HEK293 (cell line): ENCODE measurements at regions not wholly inside any gene's neighbourhood (a gene's known extent, or its start where the extent isn't known, plus 50 kb on each side); places are given as distances from the start of the nearest gene placed in this dataset.

Experiments
- ZBTB7A ChIP-seq: fragments of 450-650 bp; formaldehyde crosslinking; IDR thresholded peaks from 2 replicates; pipeline ENCODE4 v1.5.1; 2016; ENCODE audit warnings: low read depth, missing biosample characterization, missing genetic modification characterization
- ZNF24 ChIP-seq: fragments of 450-650 bp; formaldehyde crosslinking; IDR thresholded peaks from 2 replicates; pipeline ENCODE4 v1.5.1; 2016; ENCODE audit warnings: missing biosample characterization, missing genetic modification characterization
- ZNF311 ChIP-seq: fragments of 450-650 bp; formaldehyde crosslinking; IDR thresholded peaks from 2 replicates; pipeline ENCODE4 v1.5.1; 2017; ENCODE audit warnings: missing biosample characterization, missing genetic modification characterization, borderline replicate concordance
- ZNF37A ChIP-seq: fragments of 450-650 bp; IDR thresholded peaks from 2 replicates; pipeline ENCODE4 v1.5.1; 2018; ENCODE audit warnings: missing biosample characterization, missing genetic modification characterization
- ZNF501 ChIP-seq: fragments of 450-650 bp; formaldehyde crosslinking; IDR thresholded peaks from 2 replicates; pipeline ENCODE4 v1.5.1; 2016; ENCODE audit warnings: missing biosample characterization, missing genetic modification characterization
- ZNF510 ChIP-seq: fragments of 450-650 bp; formaldehyde crosslinking; IDR thresholded peaks from 2 replicates; pipeline ENCODE4 v1.5.1; 2018; ENCODE audit warnings: mild to moderate bottlenecking, missing genetic modification characterization, missing biosample characterization; ENCODE audit not compliant: insufficient replicate concordance
- ZNF544 ChIP-seq: fragments of 450-650 bp; formaldehyde crosslinking; IDR thresholded peaks from 2 replicates; pipeline ENCODE4 v1.5.0; 2017; ENCODE audit warnings: missing biosample characterization, missing genetic modification characterization
- ZSCAN23 ChIP-seq: fragments of 450-650 bp; formaldehyde crosslinking; IDR thresholded peaks from 2 replicates; pipeline ENCODE4 v1.5.1; 2016; ENCODE audit warnings: missing biosample characterization, missing genetic modification characterization
- TF ChIP-seq, protein P1 (sequence below): fragments of 450-650 bp; formaldehyde crosslinking; IDR thresholded peaks from 2 replicates; pipeline ENCODE4 v1.5.1; 2016; ENCODE audit warnings: missing biosample characterization, missing genetic modification characterization
- TF ChIP-seq, protein P2 (sequence below): fragments of 450-650 bp; formaldehyde crosslinking; IDR thresholded peaks from 2 replicates; pipeline ENCODE4 v1.5.1; 2016; ENCODE audit warnings: missing biosample characterization, missing genetic modification characterization, low read depth
- TF ChIP-seq, protein P3 (sequence below): fragments of 450-650 bp; formaldehyde crosslinking; IDR thresholded peaks from 2 replicates; pipeline ENCODE4 v1.5.1; 2016; ENCODE audit warnings: missing biosample characterization, missing genetic modification characterization
- TF ChIP-seq, protein P4 (sequence below): fragments of 450-650 bp; formaldehyde crosslinking; IDR thresholded peaks from 2 replicates; pipeline ENCODE4 v1.5.1; 2016; ENCODE audit warnings: missing biosample characterization, missing genetic modification characterization
- TF ChIP-seq, protein P5 (sequence below): fragments of 450-650 bp; formaldehyde crosslinking; IDR thresholded peaks from 2 replicates; pipeline ENCODE4 v1.5.1; 2016; ENCODE audit warnings: missing biosample characterization, missing genetic modification characterization

DNA sequence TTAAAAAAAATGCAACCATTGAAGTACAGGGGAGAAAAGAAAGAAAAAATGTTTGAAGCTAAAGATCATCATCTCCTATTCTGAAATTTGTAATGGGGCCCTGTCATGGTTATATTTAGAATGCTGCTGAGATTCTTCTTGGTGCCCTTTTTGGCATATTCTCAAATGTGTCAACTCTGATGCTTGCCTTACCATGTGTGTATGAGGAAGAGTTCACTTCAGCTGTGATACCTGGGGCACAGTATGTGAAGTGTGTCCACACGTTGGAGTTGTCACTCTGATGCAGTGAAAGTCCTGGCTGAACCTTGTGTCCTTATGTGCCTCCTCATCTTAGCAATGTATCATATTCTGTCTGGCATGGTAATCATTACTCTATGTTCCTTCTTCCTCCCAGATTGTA, 377.9 kb downstream of the RAPGEF2 start:
- TF ChIP-seq ZNF501 (no peak), ZNF311 (tag by site-specific recombination) (no peak), ZSCAN23 (tag by site-specific recombination) (no peak), ZNF544 (tag by site-specific recombination) (no peak), ZNF510 (tag by site-specific recombination) (no peak), ZBTB7A (tag by site-specific recombination) (no peak), ZNF24 (tag by site-specific recombination) (no peak), ZNF37A (tag by site-specific recombination) (no peak)
- TF ChIP-seq, protein P1, sequence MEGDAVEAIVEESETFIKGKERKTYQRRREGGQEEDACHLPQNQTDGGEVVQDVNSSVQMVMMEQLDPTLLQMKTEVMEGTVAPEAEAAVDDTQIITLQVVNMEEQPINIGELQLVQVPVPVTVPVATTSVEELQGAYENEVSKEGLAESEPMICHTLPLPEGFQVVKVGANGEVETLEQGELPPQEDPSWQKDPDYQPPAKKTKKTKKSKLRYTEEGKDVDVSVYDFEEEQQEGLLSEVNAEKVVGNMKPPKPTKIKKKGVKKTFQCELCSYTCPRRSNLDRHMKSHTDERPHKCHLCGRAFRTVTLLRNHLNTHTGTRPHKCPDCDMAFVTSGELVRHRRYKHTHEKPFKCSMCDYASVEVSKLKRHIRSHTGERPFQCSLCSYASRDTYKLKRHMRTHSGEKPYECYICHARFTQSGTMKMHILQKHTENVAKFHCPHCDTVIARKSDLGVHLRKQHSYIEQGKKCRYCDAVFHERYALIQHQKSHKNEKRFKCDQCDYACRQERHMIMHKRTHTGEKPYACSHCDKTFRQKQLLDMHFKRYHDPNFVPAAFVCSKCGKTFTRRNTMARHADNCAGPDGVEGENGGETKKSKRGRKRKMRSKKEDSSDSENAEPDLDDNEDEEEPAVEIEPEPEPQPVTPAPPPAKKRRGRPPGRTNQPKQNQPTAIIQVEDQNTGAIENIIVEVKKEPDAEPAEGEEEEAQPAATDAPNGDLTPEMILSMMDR = no peak
- TF ChIP-seq, protein P2, sequence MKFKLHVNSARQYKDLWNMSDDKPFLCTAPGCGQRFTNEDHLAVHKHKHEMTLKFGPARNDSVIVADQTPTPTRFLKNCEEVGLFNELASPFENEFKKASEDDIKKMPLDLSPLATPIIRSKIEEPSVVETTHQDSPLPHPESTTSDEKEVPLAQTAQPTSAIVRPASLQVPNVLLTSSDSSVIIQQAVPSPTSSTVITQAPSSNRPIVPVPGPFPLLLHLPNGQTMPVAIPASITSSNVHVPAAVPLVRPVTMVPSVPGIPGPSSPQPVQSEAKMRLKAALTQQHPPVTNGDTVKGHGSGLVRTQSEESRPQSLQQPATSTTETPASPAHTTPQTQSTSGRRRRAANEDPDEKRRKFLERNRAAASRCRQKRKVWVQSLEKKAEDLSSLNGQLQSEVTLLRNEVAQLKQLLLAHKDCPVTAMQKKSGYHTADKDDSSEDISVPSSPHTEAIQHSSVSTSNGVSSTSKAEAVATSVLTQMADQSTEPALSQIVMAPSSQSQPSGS (tag by site-specific recombination) = no peak
- TF ChIP-seq, protein P3, sequence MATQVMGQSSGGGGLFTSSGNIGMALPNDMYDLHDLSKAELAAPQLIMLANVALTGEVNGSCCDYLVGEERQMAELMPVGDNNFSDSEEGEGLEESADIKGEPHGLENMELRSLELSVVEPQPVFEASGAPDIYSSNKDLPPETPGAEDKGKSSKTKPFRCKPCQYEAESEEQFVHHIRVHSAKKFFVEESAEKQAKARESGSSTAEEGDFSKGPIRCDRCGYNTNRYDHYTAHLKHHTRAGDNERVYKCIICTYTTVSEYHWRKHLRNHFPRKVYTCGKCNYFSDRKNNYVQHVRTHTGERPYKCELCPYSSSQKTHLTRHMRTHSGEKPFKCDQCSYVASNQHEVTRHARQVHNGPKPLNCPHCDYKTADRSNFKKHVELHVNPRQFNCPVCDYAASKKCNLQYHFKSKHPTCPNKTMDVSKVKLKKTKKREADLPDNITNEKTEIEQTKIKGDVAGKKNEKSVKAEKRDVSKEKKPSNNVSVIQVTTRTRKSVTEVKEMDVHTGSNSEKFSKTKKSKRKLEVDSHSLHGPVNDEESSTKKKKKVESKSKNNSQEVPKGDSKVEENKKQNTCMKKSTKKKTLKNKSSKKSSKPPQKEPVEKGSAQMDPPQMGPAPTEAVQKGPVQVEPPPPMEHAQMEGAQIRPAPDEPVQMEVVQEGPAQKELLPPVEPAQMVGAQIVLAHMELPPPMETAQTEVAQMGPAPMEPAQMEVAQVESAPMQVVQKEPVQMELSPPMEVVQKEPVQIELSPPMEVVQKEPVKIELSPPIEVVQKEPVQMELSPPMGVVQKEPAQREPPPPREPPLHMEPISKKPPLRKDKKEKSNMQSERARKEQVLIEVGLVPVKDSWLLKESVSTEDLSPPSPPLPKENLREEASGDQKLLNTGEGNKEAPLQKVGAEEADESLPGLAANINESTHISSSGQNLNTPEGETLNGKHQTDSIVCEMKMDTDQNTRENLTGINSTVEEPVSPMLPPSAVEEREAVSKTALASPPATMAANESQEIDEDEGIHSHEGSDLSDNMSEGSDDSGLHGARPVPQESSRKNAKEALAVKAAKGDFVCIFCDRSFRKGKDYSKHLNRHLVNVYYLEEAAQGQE (tag by site-specific recombination) = no peak
- TF ChIP-seq, protein P4, sequence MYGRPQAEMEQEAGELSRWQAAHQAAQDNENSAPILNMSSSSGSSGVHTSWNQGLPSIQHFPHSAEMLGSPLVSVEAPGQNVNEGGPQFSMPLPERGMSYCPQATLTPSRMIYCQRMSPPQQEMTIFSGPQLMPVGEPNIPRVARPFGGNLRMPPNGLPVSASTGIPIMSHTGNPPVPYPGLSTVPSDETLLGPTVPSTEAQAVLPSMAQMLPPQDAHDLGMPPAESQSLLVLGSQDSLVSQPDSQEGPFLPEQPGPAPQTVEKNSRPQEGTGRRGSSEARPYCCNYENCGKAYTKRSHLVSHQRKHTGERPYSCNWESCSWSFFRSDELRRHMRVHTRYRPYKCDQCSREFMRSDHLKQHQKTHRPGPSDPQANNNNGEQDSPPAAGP (tag by site-specific recombination) = no peak
- TF ChIP-seq, protein P5, sequence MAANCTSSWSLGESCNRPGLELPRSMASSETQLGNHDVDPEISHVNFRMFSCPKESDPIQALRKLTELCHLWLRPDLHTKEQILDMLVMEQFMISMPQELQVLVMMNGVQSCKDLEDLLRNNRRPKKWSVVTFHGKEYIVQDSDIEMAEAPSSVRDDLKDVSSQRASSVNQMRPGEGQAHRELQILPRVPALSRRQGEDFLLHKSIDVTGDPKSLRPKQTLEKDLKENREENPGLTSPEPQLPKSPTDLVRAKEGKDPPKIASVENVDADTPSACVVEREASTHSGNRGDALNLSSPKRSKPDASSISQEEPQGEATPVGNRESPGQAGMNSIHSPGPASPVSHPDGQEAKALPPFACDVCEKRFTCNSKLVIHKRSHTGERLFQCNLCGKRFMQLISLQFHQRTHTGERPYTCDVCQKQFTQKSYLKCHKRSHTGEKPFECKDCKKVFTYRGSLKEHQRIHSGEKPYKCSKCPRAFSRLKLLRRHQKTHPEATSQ = no peak
